ENCODE measurements at regions not wholly inside any gene's neighbourhood (a gene's known extent, or its start where the extent isn't known, plus 50 kb on each side); places are given as distances from the start of the nearest gene placed in this dataset.
"Not testable (repeated sequence)": the region's sequence is repeated elsewhere in the genome, so short reads cannot be mapped to it uniquely, and the experiment has no call there.

DNA sequence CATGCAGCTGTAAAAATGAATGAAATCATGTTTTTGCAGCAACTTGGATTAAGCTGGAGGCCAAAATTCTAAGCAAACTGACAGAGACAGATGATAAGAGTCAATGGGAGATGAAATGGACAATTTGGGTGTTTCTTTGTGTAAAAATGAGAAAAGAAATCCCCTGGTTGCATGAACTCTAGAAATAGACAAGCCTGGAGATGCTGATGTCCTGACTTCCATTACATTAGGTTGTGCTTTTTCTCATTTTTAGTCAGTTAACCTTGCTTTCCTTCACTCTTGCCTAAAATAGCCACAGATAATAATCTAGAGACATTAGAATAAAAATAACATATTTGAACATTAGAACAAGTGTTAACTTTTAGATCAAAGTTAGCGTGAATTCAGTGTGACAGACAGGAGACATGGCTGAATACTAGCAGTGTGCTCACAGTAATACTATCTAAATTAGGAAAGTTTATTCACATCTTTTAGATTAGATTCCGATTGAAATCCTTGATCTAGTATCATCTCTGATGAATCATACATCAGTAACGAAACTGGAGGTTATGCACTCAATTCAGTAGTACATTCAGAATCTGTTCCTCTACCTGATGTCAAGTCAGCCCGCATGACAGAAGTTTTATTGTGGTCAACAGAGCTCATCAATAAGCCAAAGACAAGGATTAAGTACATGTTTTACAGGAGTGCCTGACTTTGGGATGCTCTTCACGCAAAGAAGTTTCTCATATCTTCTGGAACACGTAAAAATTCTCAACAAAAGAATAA is 948.1 kb downstream of the TMEM121 start:
- DNase-seq (ENCODE audit: low read depth, low spot score), result not testable (repeated sequence)

DNA sequence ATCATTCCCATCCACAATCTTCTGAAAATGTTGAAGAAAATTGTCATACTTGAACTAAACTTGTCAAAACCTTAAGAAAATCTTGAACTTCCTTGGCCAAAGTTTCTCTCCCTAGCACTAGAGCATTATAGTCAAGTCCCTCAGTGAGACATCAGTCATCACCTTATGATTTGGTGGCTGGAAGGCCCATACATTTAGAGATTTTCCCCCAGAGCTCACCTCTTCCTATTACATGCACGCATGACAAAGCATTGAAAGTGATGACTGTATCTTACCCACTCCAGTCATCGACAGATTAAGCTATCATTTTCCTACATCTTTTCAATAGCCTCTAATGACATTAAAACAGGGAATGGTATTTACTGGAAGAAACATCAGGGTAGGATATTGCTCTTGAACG is 948.8 kb downstream of the TMEM121 start:
- not testable (repeated sequence) for DNase-seq (ENCODE audit: low read depth, low spot score)

DNA sequence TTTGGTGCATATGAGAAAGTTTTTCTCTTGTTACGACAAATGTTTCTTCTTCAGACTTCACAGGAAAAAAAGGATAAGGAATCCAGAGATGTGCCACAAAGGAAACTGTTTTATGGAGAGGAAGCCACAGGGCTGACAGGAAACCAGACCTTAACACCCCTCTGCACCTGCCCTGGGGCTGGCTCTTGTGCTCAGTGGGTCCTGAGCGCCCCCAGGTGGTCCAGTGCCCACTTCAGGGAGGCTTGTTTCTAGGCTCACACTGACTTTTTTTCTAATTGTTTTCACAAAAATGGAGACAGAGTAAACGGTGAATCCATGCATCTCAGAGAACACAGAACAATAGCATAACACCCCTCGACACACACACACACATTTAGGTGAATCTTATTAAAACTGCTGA is 951.2 kb downstream of the TMEM121 start:
- DNase-seq (ENCODE audit: low read depth, low spot score), result not testable (repeated sequence)

DNA sequence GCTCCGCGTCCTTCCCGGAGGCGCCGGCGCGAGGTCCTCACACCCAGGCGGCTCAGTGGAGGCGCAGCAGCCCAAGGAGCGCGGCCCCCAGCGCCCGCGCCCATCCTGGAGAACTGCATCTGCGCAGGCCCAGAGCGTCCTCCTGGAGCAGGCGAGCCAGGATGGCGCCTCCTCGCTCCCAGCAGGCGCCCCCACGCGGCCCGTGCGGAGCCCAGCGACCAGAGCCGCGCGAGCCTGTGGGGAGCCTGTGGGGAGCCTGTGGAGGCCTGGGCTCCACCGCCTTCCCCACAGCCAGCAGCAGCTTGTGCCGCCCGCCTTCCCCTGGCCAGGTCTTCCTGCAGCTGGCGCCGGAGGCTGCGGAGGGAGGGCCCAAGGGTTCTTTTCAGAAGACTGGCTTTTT is 953.9 kb downstream of the TMEM121 start:
- DNase-seq (ENCODE audit: low read depth, low spot score), result not testable (repeated sequence)

DNA sequence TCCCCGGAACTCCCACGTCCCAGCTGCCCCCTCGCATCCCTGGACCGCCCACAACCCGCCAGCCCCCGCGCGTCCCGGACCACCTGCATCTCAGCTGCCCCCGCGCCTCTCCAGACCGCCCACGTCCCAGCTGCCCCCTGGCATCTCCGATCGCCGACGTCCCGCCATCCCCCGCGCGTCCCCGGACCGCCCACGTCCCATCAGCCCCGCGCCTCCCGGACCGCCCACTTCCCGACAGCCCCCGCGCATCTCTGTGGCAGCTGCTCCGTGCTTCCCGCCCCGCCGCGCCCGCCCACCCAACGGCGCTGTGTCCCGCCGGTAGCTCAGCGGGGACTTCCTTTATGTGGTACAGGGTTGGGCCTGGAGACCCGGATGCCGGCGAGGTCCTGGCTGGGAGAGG is 955.8 kb downstream of the TMEM121 start:
- not testable (repeated sequence) for DNase-seq (ENCODE audit: low read depth, low spot score)

DNA sequence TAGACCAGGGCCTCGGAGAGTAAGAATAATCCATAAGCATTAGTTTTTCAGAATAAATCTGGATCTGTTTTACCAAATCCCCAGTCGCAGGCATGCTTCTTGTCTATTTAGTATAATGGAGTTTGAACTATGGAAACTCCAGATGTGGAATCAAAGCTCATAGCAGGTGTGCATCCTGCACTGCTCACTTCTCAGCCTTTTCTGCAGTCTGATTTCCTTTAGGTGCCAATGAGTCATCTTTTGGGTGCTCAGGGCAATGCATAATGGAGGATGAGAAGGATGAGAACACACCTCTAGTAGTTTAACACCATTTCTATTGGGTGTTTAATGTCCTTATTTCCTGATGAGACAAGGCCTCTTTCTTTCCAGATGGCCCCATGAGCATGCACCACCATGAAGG is 961.2 kb downstream of the TMEM121 start:
- DNase-seq (ENCODE audit: low read depth, low spot score), result no peak

DNA sequence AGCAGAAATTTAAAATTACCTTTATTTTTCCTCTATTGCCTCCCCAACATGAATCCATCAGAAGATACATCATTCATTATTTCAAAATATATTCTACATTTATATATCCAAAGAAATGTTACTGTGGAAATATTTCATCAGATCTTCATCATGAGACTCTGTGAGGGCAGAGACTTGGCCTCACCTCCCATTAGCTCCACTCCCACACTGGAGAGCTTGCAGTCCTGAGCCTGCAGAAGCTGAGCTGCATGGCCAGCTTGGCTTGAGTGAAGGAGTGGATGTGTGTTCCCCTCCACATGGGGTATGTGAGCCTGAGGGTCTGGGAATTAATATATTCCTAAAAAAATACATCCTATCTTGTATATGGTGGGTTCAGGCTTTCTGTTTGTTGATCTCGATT is 961.9 kb downstream of the TMEM121 start:
- no peak for DNase-seq (ENCODE audit: low read depth, low spot score)

DNA sequence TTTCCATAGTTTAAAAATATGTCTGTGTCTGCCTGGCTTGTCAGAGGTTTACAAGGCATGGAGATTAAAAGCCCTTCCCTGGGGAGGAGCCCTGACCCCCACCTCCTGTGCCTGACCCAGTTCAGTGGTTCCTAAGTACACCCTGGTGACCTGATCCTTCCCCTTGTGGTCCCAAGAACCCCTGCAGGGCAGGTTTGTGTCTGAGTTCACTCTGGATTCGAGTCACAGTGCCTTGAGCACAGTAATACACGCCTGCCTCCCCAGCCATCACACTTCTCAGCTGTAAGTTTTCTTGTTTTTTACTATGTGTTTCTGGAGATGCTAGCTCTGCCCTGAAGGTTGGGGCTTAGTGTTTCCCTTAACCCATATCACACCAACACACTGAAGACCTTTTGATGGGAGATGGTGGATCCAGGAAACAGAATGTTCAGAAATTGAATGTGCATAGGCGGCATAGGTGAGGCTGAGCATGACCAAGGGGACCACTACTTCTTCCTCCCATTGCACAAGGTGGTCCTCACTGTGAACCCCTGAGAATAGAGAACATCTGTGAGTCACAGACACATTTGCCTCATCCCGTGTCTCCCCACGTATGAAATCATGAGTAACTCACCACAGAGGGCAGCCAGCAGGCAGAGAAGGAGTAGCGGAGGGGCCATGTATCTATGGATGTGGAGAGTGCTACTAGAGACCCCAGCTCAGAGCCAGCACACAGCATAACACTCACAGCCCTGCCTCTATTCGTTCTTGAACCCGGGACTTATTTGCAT is 962.9 kb downstream of the TMEM121 start:
- DNase-seq (ENCODE audit: low read depth, low spot score), result no peak

DNA sequence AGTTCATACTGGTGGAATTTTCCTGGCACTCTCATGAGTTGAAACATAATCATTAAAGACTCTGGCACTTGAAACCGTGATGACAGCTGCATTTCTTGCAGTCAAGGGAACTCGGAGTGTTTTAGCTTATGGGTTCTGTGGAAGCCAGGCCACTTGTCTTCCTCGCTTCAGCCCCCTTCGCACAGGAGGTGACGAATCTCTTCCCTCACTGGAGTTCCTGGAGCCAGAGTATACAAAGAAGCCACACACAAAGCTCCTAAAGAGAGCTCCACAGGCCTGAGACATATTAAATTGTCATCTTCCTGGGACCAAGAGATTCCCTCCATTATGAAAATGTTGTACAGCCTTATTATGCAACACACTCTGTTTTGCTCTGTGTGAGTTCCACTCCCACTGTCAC is 964.1 kb downstream of the TMEM121 start:
- no peak for DNase-seq (ENCODE audit: low read depth, low spot score)

DNA sequence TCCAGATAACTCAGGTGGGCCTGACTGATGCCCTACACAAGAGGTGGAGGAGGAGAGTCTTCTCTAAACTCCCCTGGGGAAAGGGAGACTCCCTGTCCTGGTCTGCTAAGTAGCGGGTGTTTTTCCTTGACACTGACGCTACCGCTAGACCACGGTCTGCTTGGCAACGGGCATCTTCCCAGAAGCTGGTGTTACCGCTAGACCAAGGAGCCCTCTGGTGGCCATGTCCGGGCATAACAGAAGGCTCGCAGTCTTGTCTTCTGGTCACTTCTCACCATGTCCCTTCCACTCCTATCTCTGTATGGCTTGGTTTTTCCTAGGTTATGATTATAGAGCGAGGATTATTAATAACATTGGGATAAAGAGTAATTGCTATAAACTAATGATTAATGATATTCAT is 965.5 kb downstream of the TMEM121 start:
- no peak for DNase-seq (ENCODE audit: low read depth, low spot score)

DNA sequence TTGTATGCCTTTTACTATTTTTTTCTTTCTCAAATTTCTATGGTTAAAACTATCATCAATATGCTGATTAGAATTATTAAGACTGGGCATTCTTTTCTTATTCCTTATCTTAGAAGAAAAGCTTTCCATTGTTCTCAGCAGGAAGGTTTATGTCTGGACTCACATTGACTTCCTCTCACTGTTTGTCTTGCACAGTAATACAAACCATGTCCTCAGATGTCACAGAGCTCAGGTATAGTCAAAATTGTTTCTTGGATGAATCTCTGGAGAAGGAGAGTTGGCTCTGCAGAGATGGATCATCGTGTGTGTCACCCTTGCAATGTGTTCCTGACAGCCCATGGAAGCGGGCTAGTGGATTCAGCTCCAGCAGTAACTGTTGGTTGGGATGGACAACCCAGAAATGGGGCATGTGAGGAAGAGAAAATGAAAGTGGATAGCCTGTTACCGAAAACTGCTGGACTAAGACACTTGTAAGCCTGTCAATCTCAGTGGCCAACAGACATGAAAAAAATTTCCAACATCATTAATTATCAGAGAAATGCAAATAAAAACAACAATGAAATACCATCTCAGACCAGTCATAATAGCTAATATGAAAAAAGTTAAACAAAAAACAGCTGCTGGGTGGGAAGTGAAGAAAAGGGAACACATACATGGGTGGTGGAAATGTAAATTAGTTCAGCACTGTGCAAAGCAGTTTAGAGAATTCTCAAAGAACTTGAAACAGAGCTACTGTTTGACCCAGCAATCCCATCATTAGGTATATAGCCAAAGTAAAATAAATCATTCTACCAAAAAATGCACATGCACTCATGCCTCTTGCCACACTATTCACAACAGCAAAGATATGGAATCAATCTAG is 967.8 kb downstream of the TMEM121 start:
- DNase-seq (ENCODE audit: low read depth, low spot score), result no peak

DNA sequence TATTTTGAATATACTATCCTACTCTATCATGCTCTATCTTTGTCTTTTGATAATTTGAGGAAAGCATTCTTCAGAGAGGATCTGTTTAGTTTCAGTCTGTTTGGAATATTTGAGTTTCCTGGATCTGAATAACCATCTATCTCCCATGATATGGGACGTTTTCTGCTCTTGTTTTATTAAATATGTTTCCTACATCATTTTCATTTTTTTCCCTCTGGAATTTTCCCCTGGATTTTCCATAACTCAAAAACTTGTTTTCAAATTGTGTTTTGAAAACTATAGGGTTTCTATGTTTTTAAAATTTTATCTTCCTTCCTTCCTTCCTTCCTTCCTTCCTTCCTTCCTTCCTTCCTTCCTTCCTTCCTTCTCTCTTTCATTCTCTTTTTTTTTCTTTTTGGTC is 974.2 kb downstream of the TMEM121 start:
- no peak for DNase-seq (ENCODE audit: low read depth, low spot score)

DNA sequence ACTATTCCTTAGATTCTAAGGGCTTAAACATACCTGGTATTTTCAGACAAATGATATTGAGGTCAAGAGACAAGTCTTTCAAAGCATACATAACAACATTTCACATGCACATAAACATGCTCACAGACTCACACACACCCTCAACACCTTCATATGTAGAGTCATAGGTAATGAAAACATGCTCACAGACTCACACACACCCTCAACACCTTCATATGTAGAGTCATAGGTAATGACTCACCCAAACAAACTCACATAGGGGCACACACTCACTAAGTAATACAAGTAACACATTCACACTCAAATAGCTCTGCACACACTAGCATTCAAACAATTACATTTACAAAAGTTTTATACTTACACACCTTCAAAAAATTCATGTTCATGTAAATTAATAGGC is 975.5 kb downstream of the TMEM121 start:
- no peak for DNase-seq (ENCODE audit: low read depth, low spot score)

DNA sequence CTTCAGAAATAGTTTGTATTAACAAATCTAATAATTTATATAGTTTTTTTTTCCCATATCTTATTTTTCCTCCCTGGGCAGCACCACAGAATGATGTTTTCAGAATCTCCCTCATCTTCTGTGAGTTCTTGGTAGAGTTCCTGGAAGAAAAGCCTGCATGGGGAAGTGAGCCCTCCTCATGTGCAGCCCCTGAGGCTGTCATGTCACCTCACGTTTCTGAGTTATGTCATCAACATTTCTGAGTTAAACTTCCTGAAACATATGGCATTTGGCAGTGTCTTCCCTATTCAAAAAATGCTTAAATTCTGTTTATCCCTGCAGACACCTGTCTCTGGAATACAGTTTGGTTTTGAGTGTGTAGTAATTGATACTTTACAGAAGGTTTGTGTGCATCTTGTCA is 979.0 kb downstream of the TMEM121 start:
- DNase-seq (ENCODE audit: low read depth, low spot score), result no peak

DNA sequence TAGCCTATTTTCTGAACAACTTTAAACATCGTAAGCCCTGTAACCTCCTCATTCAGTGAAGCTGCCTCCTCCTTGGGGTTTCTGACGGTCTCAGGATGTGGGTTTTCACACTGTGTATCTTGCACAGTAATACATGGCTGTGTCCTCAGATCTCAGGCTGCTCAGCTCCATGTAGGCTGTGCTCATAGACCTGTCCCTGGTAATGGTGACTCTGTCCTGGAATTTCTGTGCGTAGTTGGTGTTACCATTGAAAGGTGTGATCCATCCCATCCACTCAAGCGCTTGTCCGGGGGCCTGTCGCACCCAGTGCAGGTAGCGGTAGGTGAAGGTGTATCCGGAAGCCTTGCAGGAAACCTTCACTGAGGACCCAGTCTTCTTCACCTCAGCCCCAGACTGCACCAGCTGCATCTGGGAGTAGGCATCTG is 980.5 kb downstream of the TMEM121 start:
- DNase-seq (ENCODE audit: low read depth, low spot score), result no peak

DNA sequence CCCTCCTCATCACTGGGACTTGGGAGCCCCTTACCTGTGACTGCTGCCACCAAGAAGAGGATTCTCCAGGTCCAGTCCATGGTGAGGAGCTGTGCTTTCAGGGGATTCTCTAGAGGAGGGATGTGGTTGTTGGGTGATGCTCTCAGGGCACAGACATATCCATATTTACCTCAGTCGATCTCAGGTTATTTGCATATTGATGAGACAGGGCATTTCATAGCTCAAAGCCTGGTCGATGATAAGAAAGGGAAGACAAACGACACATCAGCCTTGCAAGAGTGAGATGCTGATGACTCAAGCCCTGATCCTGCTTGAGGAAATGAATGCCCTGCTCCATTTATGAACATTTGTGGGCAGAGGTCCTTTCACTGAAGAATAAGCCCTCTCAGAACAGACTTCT is 981.0 kb downstream of the TMEM121 start:
- DNase-seq (ENCODE audit: low read depth, low spot score), result no peak

DNA sequence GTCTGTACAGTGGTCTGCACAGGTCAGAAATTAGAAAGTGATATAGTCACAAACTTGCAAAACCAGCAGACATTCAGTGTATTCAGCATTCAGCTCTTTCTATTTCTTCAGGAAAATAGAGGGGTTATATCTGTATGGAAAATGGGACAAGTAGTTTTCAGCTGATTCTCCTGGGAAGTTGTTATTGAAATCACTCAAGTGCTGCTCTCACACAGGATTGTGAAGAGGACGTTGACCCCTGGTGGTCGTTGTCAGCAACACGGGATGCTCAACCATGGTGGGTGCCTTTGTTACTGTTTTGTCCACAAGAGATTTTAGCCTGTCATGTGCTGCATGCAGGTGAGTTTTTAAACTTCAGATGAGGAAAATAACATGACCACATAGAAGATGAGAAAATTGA is 981.8 kb downstream of the TMEM121 start:
- DNase-seq (ENCODE audit: low read depth, low spot score), result no peak

DNA sequence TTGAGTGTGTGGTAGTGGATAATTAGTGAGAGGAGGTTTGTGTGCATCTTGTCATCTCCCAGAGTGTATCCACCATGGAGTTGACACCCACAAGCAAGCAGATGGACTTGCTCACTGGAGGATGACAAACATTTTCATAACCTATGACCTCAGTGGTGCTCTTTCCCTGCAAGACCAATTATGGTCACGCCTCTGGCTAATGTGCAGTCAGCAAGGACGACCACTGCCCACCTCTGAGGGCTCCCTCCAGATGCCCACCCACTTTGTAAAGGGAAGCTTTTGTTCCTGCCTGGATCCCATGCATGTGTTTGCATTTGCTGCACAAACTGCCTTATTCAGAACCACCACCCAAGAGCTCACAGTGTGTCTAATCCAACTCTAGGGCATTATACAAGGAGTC is 982.8 kb downstream of the TMEM121 start:
- DNase-seq (ENCODE audit: low read depth, low spot score), result no peak

DNA sequence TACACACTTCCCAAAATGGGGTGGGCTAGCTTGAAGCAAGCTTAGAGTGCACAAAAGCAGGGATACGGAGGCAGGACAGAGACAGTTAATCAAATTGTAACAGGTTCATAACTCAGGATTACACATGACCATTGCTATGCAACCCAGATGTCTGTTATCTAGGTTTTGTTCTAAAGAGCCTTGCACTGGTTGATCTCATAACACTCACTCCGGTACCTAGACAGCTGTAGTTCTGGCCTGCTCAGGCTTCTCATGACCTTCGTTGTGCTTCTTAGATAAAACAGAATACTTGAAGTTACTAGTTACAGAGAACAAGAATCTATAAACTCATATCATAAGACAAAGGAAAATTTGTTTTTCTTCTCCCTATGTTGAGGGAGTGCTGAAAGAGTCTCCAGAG is 983.4 kb downstream of the TMEM121 start:
- DNase-seq (ENCODE audit: low read depth, low spot score), result no peak

DNA sequence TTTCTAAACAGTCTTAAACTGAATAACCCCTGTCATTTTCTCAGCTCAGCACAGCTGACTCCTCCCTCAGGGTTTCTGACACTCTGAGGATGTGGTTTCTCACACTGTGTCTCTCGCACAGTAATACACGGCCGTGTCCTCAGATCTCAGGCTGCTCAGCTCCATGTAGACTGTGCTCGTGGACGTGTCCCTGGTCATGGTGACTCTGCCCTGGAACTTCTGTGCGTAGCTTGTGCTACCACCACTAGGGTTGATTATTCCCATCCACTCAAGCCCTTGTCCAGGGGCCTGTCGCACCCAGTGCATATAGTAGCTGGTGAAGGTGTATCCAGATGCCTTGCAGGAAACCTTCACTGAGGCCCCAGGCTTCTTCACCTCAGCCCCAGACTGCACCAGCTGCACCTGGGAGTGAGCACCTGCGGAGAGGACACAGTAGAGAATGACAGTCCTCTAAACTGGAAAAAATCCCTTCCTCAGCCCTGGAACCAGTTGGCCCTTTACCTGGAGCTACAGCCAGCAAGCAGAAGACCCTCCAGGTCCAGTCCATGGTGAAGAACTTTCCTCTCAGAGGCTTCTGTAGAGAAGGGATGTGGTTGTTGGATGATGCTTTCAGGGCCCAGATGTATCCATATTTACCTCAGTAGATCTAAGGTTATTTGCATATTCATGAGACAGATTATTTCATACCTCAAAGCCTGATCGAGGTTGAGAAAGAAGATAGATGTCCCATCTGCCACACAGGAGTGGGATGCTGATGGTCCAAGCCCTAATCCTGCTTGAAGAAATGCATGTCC is 984.8 kb downstream of the TMEM121 start:
- no peak for DNase-seq (ENCODE audit: low read depth, low spot score)

DNA sequence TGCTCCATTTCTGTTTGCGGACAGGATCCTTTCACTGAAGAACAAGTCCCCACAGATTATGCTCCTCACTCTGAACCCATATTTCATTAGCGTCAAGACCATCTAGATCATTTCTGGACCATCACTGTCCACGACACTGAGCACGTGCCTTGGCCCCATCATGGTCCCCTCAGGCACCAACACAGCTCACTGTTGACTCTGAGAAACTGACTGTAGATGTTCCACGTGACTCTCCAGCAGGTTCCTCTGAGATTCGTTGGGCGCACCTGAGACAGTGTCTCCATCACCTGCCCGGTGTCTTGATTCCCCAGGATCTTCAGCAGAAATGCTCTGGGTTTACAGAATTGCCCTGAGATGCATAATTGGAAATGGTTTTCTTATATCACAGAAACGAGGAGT is 985.4 kb downstream of the TMEM121 start:
- DNase-seq (ENCODE audit: low read depth, low spot score), result no peak

Data from activated naive CD8-positive, alpha-beta T cell treated with anti-CD3 and anti-CD28 coated beads, Interleukin-2, amount 50 U/mL, for 16 hours (primary cell).